Endothelial cell of umbilical vein (primary cell): ENCODE measurements at regions not wholly inside any gene's neighbourhood (a gene's known extent, or its start where the extent isn't known, plus 50 kb on each side); places are given as distances from the start of the nearest gene placed in this dataset.

Source experiments
- CTCF ChIP-seq, 2 donors: IDR thresholded peaks; 1 replicate in 1 of 2; 2 replicates in 1 of 2; pipeline ENCODE4 v1.5.1; 2011; ENCODE audit warnings: low read length in 2 of 2, mild to moderate bottlenecking in 2 of 2, moderate library complexity in 2 of 2, control low read depth in 1 of 2, inconsistent platforms in 1 of 2, low read depth in 1 of 2; ENCODE audit not compliant: insufficient read depth in 1 of 2; ENCODE audit errors: extremely low read depth in 1 of 2
- MAX ChIP-seq: IDR thresholded peaks from 2 replicates; pipeline ENCODE4 v1.6.1; 2011; ENCODE audit not compliant: insufficient read depth, insufficient read length
- POLR2A ChIP-seq: IDR thresholded peaks from 2 replicates; pipeline ENCODE4 v1.6.1; 2012; ENCODE audit warnings: low read depth, mild to moderate bottlenecking, control low read depth, low read length
- POLR2AphosphoS5 ChIP-seq: IDR thresholded peaks from 2 replicates; pipeline ENCODE4 v1.6.1; 2012; ENCODE audit warnings: low read depth, mild to moderate bottlenecking, control low read depth, low read length, moderate library complexity; ENCODE audit not compliant: insufficient read depth

GRCh38 chr3:95971573-95971972 lies 842.8 kb upstream of the EPHA6 start:
- TF ChIP-seq CTCF (IDR thresholded peaks at IDR 0.05; ENCODE audit: extremely low read depth in 1 of 2, insufficient read depth in 1 of 2, low read depth in 1 of 2, low read length in 2 of 2): no peak
- no peak for TF ChIP-seq POLR2AphosphoS5
- TF ChIP-seq POLR2A: no peak
- TF ChIP-seq MAX: no peak
